ENCODE measurements at regions not wholly inside any gene's neighbourhood (a gene's known extent, or its start where the extent isn't known, plus 50 kb on each side); places are given as distances from the start of the nearest gene placed in this dataset.

GRCh38 chr13:74388626-74389025 lies 254.4 kb upstream of the KLF12 start:
- no peak overlapping the region for H3K4me2 ChIP-seq (ENCODE audit: low read depth, low read length)
- no peaks in the 10 kb centered on the region for H3K79me2 ChIP-seq (ENCODE audit: insufficient read depth, low read length)
- FAIRE-seq (no peak), ATAC-seq (peak; percentile 38), DNase-seq (ENCODE audit: low spot score) (peak; percentile 9)
- in situ Hi-C loops (cut with HindIII; ENCODE audit: extremely low pct_ligation_motif_present, low pct_unique_long_range_greater_than_20kb): no loop called here
- no peaks in the 10 kb centered on the region for H3K4me1 ChIP-seq (ENCODE audit: insufficient read depth, low read length)
- H4K20me1 ChIP-seq (ENCODE audit: insufficient read depth, low read length): no peaks in the 10 kb centered on the region
- H3K9ac ChIP-seq (ENCODE audit: insufficient read depth, low read depth, low read length): no peak overlapping the region
- H3K27ac ChIP-seq (ENCODE audit: extremely low read length, insufficient read depth, low read length): no peak overlapping the region
- TF ChIP-seq PCBP1 (IDR thresholded peaks at IDR 0.05; ENCODE audit: borderline replicate concordance, low read depth, low read length): no peak
- TF ChIP-seq GPBP1L1 (CRISPR knock-in tag; IDR thresholded peaks at IDR 0.05): no peak
- no peak for TF ChIP-seq ZNF546 (CRISPR knock-in tag; conservative IDR thresholded peaks at IDR 0.05)
- TF ChIP-seq ARID4A (CRISPR knock-in tag; IDR thresholded peaks at IDR 0.05; ENCODE audit: borderline replicate concordance): no peak
- no peak for TF ChIP-seq ZC3H13 (CRISPR knock-in tag; IDR thresholded peaks at IDR 0.05)
- TF ChIP-seq MAF1 (CRISPR knock-in tag; IDR thresholded peaks at IDR 0.05; ENCODE audit: borderline replicate concordance): no peak
- 0 out of 6 replicates have a peak overlapping the region, but pooled peaks of 1 of the 3 experiments have one; percentile 0 for H3K4me3 ChIP-seq (replicated peaks in 1 of 3; ENCODE audit: insufficient read depth in 1 of 3, low read depth in 2 of 3, low read length in 3 of 3)
- H3K36me3 ChIP-seq (replicated peaks in 1 of 2; ENCODE audit: control insufficient read depth in 1 of 2, insufficient read depth in 2 of 2, low read length in 2 of 2): no peaks in the 10 kb centered on the region
- WGBS (ENCODE audit: low lambda C conversion rate): 64% methylated on average over 4 of the region's 6 CpGs
- intact Hi-C loops (cut with micrococcal nuclease; ENCODE audit: unreplicated experiment): no loop called here
- POLR2A ChIA-PET: no interaction called here
- no peaks in the 10 kb centered on the region for H3K27me3 ChIP-seq (ENCODE audit: control insufficient read depth in 1 of 2, insufficient read depth in 2 of 2, low read length in 2 of 2)
- no TSS peak for BruUV-seq (replicated peaks)
- CTCF ChIA-PET (ENCODE audit: low intra/inter-chr PET ratio, low total read pairs): no interaction called here
- no peaks in the 10 kb centered on the region for H3K9me3 ChIP-seq (ENCODE audit: low read length)
- no peak overlapping the region for H2AFZ ChIP-seq (ENCODE audit: low read length)
